ENCODE measurements at regions not wholly inside any gene's neighbourhood (a gene's known extent, or its start where the extent isn't known, plus 50 kb on each side); places are given as distances from the start of the nearest gene placed in this dataset.

GRCh38 chr15:58244536-58244935 is 106.4 kb downstream of the AQP9 start:
- TF ChIP-seq CTCF (IDR thresholded peaks at IDR 0.05; ENCODE audit: low read length) (no peak), EZH2 (IDR thresholded peaks at IDR 0.05; ENCODE audit: borderline replicate concordance, low read length) (no peak)
